ENCODE measurements at regions not wholly inside any gene's neighbourhood (a gene's known extent, or its start where the extent isn't known, plus 50 kb on each side); places are given as distances from the start of the nearest gene placed in this dataset.
"Not testable (repeated sequence)": the region's sequence is repeated elsewhere in the genome, so short reads cannot be mapped to it uniquely, and the experiment has no call there.

DNA sequence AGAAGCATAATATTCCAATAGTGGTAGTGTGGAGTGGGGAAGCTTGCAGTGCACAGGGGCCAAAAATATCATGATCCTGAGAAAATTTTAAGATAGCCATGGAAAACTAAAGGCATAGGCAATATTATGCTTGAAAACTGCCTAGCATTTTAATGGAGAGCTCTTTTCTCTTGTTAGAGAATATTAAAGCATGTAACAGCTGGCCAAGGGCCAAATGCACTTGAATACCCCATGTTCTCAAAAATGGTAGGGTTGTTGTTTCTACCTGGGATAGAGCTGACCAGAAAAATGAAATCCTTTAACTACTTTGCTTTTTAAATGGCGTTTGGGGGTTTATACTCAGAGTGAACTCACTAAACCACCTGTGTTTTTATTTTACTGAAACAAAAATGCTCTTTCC, 739.6 kb upstream of the SLIT2 start:
- TF ChIP-seq POLR2A (IDR thresholded peaks at IDR 0.05; ENCODE audit: low read depth, low read length) = no peak
- TF ChIP-seq TAF1 (IDR thresholded peaks at IDR 0.05; ENCODE audit: borderline replicate concordance, low read depth, low read length) = no peak
- TF ChIP-seq POLR2AphosphoS5 (IDR thresholded peaks at IDR 0.05; ENCODE audit: low read depth, low read length) = no peak
- FAIRE-seq (no peak), DNase-seq (ENCODE audit: insufficient read length) (no peak)

DNA sequence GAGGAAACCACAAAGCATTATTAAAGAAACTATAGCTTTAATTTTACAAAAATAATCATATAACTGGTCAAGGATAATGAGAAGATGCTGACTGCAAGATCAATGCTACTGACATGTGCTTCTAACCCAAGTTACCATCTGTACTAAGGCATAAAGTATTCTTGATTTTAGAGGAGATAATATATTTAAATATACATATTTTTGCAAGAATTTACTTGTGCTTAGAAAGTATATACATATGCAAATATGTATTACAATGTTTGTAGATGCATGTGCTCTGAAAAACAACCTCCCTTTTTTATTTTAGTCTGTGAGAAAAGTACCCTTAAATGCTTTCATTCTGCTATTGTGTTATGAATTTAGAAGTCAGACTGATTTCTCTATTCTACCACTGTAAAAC, 740.7 kb upstream of the SLIT2 start:
- DNase-seq (ENCODE audit: insufficient read length) = no peak
- no peak for TF ChIP-seq POLR2AphosphoS5 (IDR thresholded peaks at IDR 0.05; ENCODE audit: low read depth, low read length)
- TF ChIP-seq TAF1 (IDR thresholded peaks at IDR 0.05; ENCODE audit: borderline replicate concordance, low read depth, low read length) = no peak
- TF ChIP-seq POLR2A (IDR thresholded peaks at IDR 0.05; ENCODE audit: low read depth, low read length) = no peak

DNA sequence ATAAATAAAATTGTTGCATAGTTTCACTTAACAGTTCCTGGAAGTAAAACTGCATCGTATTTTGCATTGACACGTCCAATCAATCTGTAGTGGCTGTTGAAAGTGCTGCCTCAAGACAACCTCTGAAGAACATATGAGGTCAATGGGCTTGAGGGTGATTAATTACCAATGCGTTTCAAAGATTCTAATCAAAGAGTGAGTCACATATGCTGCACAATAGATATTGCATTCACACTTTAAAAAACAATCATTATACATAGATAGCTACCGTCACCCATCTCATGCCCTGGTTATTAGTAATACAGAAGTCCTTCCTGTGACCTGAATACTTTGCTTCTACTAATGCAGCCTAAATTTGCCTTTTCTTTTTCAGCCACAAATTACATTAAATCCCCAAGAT, 743.3 kb upstream of the SLIT2 start:
- DNase-seq (ENCODE audit: insufficient read length) = no peak
- TF ChIP-seq POLR2AphosphoS5 (IDR thresholded peaks at IDR 0.05; ENCODE audit: low read depth, low read length) = no peak
- TF ChIP-seq POLR2A (IDR thresholded peaks at IDR 0.05; ENCODE audit: low read depth, low read length) = no peak
- no peak for TF ChIP-seq TAF1 (IDR thresholded peaks at IDR 0.05; ENCODE audit: borderline replicate concordance, low read depth, low read length)
- FAIRE-seq = no peak

More for the DNA sequence above, 740.7 kb upstream of the SLIT2 start:
- no peak for FAIRE-seq

DNA sequence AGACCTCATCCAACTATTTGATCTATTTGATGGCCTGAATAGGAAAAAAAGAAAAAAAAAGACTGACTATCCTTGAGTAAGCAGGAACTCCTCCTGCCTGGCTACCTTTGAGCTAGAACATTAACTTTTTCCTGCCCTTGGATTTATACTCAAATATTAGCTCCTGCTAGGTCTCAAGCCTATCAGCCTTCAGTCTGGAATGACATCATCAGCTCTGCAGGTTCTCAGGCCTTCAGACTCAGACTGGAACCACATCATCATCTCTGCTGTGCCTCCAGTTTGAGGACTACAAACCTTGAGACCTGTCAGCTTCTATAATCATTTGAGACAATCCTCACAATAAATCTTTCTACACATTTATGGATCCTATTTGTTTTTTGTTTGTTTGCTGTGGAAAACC, 754.0 kb upstream of the SLIT2 start:
- DNase-seq (ENCODE audit: insufficient read length) (no peak), FAIRE-seq (no peak)
- TF ChIP-seq TAF1 (IDR thresholded peaks at IDR 0.05; ENCODE audit: borderline replicate concordance, low read depth, low read length) = no peak
- TF ChIP-seq POLR2AphosphoS5 (IDR thresholded peaks at IDR 0.05; ENCODE audit: low read depth, low read length) = no peak
- TF ChIP-seq POLR2A (IDR thresholded peaks at IDR 0.05; ENCODE audit: low read depth, low read length) = no peak

DNA sequence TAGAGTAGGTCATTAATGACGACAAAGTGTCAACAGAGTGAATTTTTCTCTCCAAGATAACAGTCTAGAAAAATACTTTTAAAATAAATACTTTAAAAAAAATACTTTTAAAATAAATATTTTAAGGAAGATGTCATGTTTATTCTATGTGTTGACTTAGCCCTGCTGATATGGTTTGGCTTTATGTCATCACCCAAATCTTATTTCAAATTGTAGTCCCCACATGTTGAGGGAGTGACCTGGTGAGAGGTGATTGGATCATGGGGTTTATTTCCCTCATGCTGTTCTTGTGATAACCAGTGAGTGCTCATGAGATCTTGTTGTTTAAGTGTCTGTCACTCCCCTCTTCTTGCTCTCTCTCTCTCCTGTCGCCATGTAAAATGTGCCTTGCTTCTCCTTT, 754.9 kb upstream of the SLIT2 start:
- no peak for TF ChIP-seq POLR2AphosphoS5 (IDR thresholded peaks at IDR 0.05; ENCODE audit: low read depth, low read length)
- TF ChIP-seq TAF1 (IDR thresholded peaks at IDR 0.05; ENCODE audit: borderline replicate concordance, low read depth, low read length) = no peak
- TF ChIP-seq POLR2A (IDR thresholded peaks at IDR 0.05; ENCODE audit: low read depth, low read length) = no peak
- DNase-seq (ENCODE audit: insufficient read length) = no peak
- FAIRE-seq = no peak

DNA sequence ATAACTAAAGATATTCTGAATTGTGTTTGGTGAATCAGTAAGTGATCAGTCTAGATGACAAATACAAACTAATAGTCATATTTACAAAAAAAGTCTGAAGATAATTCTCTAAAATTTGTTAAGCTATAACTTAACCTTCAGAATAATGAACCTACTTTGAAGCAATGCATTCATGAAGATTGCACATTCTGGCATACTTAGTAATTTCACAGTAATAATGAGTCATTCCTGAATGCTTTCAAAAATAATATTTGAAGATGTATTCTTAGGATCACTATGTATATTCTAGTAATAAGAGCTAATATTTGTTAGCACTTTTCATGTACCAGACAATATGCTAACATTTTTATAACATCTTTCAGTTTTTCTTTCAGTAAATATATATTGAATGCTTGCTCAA, 756.7 kb upstream of the SLIT2 start:
- FAIRE-seq (no peak), DNase-seq (ENCODE audit: insufficient read length) (no peak)
- TF ChIP-seq TAF1 (IDR thresholded peaks at IDR 0.05; ENCODE audit: borderline replicate concordance, low read depth, low read length) (no peak), POLR2AphosphoS5 (IDR thresholded peaks at IDR 0.05; ENCODE audit: low read depth, low read length) (no peak), POLR2A (IDR thresholded peaks at IDR 0.05; ENCODE audit: low read depth, low read length) (no peak)

DNA sequence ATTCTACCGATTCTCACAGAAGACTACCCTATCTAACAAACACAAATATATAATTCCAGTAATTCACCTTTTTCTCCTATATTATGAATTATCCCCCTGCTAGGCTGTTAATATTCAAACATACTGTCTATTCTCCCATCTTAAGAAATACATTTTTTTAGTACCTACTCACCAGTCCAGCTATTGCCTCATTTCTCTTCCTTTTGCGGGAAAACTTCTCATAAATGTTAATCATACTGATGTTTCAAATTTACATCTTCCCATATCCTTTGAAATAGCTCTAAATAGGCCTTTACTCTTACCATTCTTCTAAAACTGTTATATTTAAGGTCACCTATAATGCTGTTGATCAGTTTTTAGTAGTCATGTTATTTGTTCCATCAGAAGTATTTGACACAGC, 759.1 kb upstream of the SLIT2 start:
- FAIRE-seq = no peak
- TF ChIP-seq TAF1 (IDR thresholded peaks at IDR 0.05; ENCODE audit: borderline replicate concordance, low read depth, low read length) (no peak), POLR2AphosphoS5 (IDR thresholded peaks at IDR 0.05; ENCODE audit: low read depth, low read length) (no peak), POLR2A (IDR thresholded peaks at IDR 0.05; ENCODE audit: low read depth, low read length) (no peak)
- DNase-seq (ENCODE audit: insufficient read length) = no peak

DNA sequence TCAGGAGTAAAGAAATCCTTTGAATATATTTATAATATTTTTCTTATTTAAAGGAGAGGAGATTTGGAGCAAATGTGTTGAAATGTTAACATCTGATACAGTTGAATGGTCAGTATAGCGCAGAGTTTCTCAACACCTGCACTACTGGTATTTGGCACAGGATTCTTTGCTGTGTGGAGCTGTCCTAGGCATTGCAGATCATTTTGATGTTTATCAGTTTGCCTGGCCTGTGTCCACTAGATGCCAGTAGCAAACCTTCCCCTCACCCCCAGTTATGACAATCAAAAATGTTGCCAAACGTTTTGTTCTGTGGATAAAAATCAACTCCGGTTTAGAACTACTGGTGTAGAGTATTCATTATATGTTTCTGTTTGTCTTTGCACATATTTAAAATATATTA, 765.3 kb upstream of the SLIT2 start:
- DNase-seq (ENCODE audit: insufficient read length) (no peak), FAIRE-seq (no peak)
- TF ChIP-seq POLR2A (IDR thresholded peaks at IDR 0.05; ENCODE audit: low read depth, low read length) (no peak), TAF1 (IDR thresholded peaks at IDR 0.05; ENCODE audit: borderline replicate concordance, low read depth, low read length) (no peak), POLR2AphosphoS5 (IDR thresholded peaks at IDR 0.05; ENCODE audit: low read depth, low read length) (no peak)

DNA sequence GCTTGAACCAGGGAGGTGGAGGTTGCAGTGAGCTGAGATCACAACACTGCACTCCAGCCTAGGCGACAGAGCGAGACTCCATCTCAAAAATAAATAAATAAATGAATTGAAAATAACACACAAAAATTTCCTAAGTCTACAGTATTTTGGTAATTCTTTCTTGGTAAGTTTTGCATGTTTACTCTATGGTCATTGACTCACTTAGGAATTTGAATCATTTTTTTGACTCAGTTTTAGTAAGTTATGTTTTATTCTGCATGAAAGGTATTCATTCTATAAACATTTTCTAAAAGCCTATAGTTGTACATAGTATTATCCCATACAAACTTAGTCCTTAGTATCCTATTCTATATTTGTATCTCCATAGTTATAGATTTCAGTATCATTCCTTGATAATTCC, 772.9 kb upstream of the SLIT2 start:
- TF ChIP-seq POLR2A (IDR thresholded peaks at IDR 0.05; ENCODE audit: low read depth, low read length) (no peak), TAF1 (IDR thresholded peaks at IDR 0.05; ENCODE audit: borderline replicate concordance, low read depth, low read length) (no peak), POLR2AphosphoS5 (IDR thresholded peaks at IDR 0.05; ENCODE audit: low read depth, low read length) (no peak)
- FAIRE-seq = no peak
- DNase-seq (ENCODE audit: insufficient read length) = no peak

DNA sequence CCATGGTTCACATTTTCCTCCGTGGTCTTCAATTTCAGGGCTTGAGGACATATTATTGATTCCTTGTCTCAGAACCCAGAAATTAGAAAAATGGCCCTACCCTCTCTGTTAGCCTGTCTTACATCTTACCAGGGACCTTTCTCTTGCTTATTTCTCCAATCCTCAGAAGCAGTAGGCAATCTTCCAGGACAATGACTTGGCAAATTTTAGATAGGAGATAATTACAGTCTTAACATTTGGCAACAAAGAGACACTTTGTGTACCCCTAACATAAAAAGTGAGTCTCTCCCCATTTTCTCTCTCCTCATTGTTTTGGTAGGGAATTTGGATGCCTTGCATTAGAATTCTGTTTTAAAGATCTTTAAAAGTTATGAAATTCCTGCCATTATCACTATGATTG, 778.1 kb upstream of the SLIT2 start:
- TF ChIP-seq TAF1 (IDR thresholded peaks at IDR 0.05; ENCODE audit: borderline replicate concordance, low read depth, low read length) (no peak), POLR2AphosphoS5 (IDR thresholded peaks at IDR 0.05; ENCODE audit: low read depth, low read length) (no peak), POLR2A (IDR thresholded peaks at IDR 0.05; ENCODE audit: low read depth, low read length) (no peak)
- DNase-seq (ENCODE audit: insufficient read length) (no peak), FAIRE-seq (no peak)

DNA sequence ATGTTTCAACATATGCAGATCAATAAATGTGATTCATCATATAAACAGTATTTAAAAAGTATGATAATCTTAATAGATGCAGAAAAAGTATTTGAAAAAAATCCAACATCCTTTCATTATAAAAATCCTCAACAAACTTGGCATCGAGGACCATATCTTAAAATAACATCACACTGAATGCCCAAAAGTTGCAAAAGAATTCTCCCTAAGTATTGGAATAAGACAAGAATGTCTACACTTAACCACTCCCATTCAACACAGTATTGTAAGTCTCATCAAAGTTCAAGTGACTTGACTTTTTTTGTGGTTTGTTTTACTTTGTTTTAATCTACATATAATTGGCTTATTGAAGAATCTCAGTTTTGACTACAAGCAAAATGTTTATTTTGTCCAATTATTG, 779.0 kb upstream of the SLIT2 start:
- FAIRE-seq = no peak
- no peak for TF ChIP-seq TAF1 (IDR thresholded peaks at IDR 0.05; ENCODE audit: borderline replicate concordance, low read depth, low read length)
- no peak for TF ChIP-seq POLR2AphosphoS5 (IDR thresholded peaks at IDR 0.05; ENCODE audit: low read depth, low read length)
- TF ChIP-seq POLR2A (IDR thresholded peaks at IDR 0.05; ENCODE audit: low read depth, low read length) = no peak
- DNase-seq (ENCODE audit: insufficient read length) = no peak

DNA sequence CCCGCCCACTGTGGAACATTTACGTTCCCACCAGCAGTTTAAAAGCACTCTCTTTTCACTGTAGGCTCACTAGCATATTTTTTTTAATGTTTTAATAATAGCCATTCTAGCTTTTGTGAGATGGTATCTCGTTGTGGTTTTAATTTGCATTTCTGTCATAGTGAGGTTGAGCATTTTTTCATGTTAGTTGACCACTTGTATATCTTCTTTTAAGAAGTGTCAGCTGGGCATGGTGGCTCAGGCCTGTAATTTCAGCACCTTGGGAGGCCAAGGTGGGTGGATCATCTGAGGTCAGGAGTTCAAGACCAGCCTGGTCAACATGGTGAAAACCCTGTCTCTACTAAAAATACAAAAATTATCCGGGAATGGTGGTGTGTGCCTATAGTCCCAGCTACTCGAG, 781.7 kb upstream of the SLIT2 start:
- not testable (repeated sequence) for FAIRE-seq

DNA sequence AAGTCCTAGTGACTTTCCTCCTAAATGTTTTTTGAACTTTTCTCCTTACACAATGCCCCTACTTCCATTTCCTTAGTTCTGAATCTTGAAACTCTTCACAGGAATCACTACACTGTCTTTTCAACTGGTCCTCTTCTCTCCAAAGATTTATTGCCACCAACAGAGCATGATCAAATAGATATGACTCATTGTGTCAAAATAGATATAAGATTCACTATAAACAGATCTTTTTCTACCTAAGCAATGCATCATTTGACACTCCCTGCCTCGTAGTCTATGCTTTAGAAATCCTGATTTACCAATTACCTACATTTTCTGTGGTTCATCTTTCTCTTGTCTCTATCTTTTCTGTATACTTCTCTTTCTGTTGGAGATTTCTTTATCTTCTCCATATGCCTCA, 789.6 kb upstream of the SLIT2 start:
- TF ChIP-seq POLR2A (IDR thresholded peaks at IDR 0.05; ENCODE audit: low read depth, low read length) (no peak), POLR2AphosphoS5 (IDR thresholded peaks at IDR 0.05; ENCODE audit: low read depth, low read length) (no peak), TAF1 (IDR thresholded peaks at IDR 0.05; ENCODE audit: borderline replicate concordance, low read depth, low read length) (no peak)
- DNase-seq (ENCODE audit: insufficient read length) (no peak), FAIRE-seq (no peak)

More for the DNA sequence above, 781.7 kb upstream of the SLIT2 start:
- DNase-seq (ENCODE audit: insufficient read length) = not testable (repeated sequence)
